ENCODE measurements at regions not wholly inside any gene's neighbourhood (a gene's known extent, or its start where the extent isn't known, plus 50 kb on each side); places are given as distances from the start of the nearest gene placed in this dataset.
A peak's percentile ranks its signal among the peaks of the same experiment; 100 is the strongest.

- no peak for TF ChIP-seq CTCF (IDR thresholded peaks at IDR 0.05)
- POLR2A ChIA-PET = no interaction called here
- intact Hi-C loops (cut with micrococcal nuclease) = no loop called here
- Mint-ChIP-seq H3K27me3 (peaks cover 6% of the 10 kb centered on the region), H3K36me3 (ENCODE audit: low read depth) (no peaks in the 10 kb centered on the region), H3K9me3 (no peaks in the 10 kb centered on the region), H3K4me1 (ENCODE audit: low read depth) (peaks cover 9% of the 10 kb centered on the region), H3K27ac (no peak overlapping the region), H3K4me3 (no peak overlapping the region)
- ATAC-seq (no peak), DNase-seq (no peak)
- CTCF ChIA-PET = interaction anchor here (1.3 kb wide), 1 partner anchor 176 kb away, joined by 4 read pairs; no protein-coding TSS in a partner anchor
Observed at GRCh38 chr9:89778100-89779090, 173.6 kb downstream of the GADD45G start.

DNA sequence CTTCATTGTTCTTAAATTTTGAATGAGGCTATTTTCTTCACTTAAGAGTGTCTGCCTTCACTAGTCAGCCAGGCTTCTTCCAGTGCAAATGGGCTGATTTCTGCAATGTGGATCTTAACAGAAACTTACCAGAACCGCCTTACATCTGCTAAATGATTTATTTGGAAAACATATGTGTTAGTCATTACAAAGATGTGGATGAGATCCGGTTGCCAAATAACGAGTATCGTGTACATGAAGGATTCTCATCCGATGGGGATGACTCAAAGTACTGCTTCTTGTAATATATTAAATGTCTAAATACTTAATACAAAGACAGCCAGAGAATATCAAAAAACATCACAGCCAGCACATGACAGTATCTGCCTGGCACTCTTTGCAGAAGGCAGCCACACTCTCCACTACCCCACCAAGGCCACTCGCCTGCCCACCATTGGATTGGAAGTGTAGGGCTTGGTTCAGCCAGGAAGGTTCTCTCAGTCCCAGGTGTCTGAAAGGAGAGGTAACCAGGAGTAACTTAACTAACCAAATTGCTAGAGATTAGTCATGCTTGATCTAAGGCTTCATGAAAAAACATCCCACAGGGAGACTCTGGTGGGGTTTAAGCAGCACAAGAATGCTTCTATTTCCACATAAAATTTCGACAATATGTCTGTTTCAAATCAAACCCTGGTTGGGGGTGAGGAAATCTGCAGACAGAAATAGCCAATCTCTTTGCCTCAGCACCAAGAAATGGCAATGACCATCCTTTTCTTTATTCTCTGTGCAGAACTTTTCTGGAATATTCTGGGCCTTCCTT, 174.8 kb downstream of the GADD45G start:
- Mint-ChIP-seq H3K27me3 (peaks cover 6% of the 10 kb centered on the region), H3K9me3 (no peaks in the 10 kb centered on the region), H3K27ac (no peak overlapping the region), H3K4me1 (ENCODE audit: low read depth) (peaks cover 9% of the 10 kb centered on the region), H3K36me3 (ENCODE audit: low read depth) (no peaks in the 10 kb centered on the region), H3K4me3 (no peak overlapping the region)
- no peak for TF ChIP-seq CTCF (IDR thresholded peaks at IDR 0.05)
- intact Hi-C loops (cut with micrococcal nuclease) = no loop called here
- no peak for DNase-seq
- ChIA-PET CTCF (no interaction called here), POLR2A (no interaction called here)
- ATAC-seq = no peak

GRCh38 chr9:89780959-89781358, 176.1 kb downstream of the GADD45G start:
- intact Hi-C loops (cut with micrococcal nuclease) = no loop called here
- ChIA-PET CTCF (interaction anchor here (0.6 kb wide), 1 partner anchor 465 kb away, joined by 3 read pairs; no protein-coding TSS in a partner anchor), POLR2A (no interaction called here)
- TF ChIP-seq CTCF (IDR thresholded peaks at IDR 0.05) = no peak
- Mint-ChIP-seq H3K4me3 (no peak overlapping the region), H3K36me3 (ENCODE audit: low read depth) (no peaks in the 10 kb centered on the region), H3K9me3 (no peaks in the 10 kb centered on the region), H3K4me1 (ENCODE audit: low read depth) (peaks cover 9% of the 10 kb centered on the region), H3K27ac (no peak overlapping the region), H3K27me3 (peaks cover 9% of the 10 kb centered on the region)
- no peak for DNase-seq
- no peak for ATAC-seq

- DNase-seq = peak; percentile 59
- POLR2A ChIA-PET = interaction anchor here (0.6 kb wide), 1 partner anchor 181 kb away, joined by 3 read pairs; no protein-coding TSS in a partner anchor
- ATAC-seq = peak; percentile 66
- intact Hi-C loops (cut with micrococcal nuclease) = no loop called here
- no peak for TF ChIP-seq CTCF (IDR thresholded peaks at IDR 0.05)
- peaks cover 9% of the 10 kb centered on the region for H3K27me3 Mint-ChIP-seq
- H3K4me1 Mint-ChIP-seq (ENCODE audit: low read depth) = peaks cover 9% of the 10 kb centered on the region
- no peaks in the 10 kb centered on the region for H3K36me3 Mint-ChIP-seq (ENCODE audit: low read depth)
- H3K4me3 Mint-ChIP-seq = no peak overlapping the region
- no peaks in the 10 kb centered on the region for H3K9me3 Mint-ChIP-seq
- H3K27ac Mint-ChIP-seq = no peak overlapping the region
- CTCF ChIA-PET = interaction anchor here (1.2 kb wide), 1 partner anchor 179 kb away, joined by 3 read pairs; no protein-coding TSS in a partner anchor
Observed at GRCh38 chr9:89781838-89782540, 177.2 kb downstream of the GADD45G start.

Data from activated CD8-positive, alpha-beta T cell treated with anti-CD3 and anti-CD28 coated beads for 36 hours (primary cell).